ENCODE measurements at regions not wholly inside any gene's neighbourhood (a gene's known extent, or its start where the extent isn't known, plus 50 kb on each side); places are given as distances from the start of the nearest gene placed in this dataset.

- ATAC-seq = no peak
- Histone ChIP-seq H3K4me2 (ENCODE audit: control insufficient read depth, insufficient read depth) (no peak overlapping the region), H3K9ac (ENCODE audit: control insufficient read depth, insufficient read depth, low read length) (no peak overlapping the region), H2AFZ (ENCODE audit: control insufficient read depth, low read depth, low read length) (no peak overlapping the region), H3K27me3 (replicated peaks in 1 of 2; ENCODE audit: control insufficient read depth in 2 of 2, insufficient read depth in 2 of 2, low read length in 1 of 2) (no peaks in the 10 kb centered on the region), H3K4me3 (no peak overlapping the region), H3K9me3 (replicated peaks; ENCODE audit: control insufficient read depth, insufficient read depth, low read length) (no peaks in the 10 kb centered on the region), H3K36me3 (ENCODE audit: control insufficient read depth in 2 of 2, insufficient read depth in 2 of 2, low read length in 1 of 2) (no peaks in the 10 kb centered on the region), H3K4me1 (ENCODE audit: control insufficient read depth, insufficient read depth, low read length) (no peaks in the 10 kb centered on the region), H4K20me1 (ENCODE audit: control insufficient read depth, insufficient read depth) (no peaks in the 10 kb centered on the region), H3K79me2 (ENCODE audit: control insufficient read depth, insufficient read depth, low read length) (no peaks in the 10 kb centered on the region), H3K27ac (ENCODE audit: control insufficient read depth, insufficient read depth) (no peak overlapping the region)
- DNase-seq (ENCODE audit: low read depth, low spot score) = no peak
- ChIA-PET SMC1A (ENCODE audit: uncharacterized antibody, unreplicated experiment) (no interaction called here), RAD21 (ENCODE audit: unreplicated experiment) (no interaction called here), POLR2A (no interaction called here), CTCF (no interaction called here)
- intact Hi-C loops (cut with micrococcal nuclease; ENCODE audit: unreplicated experiment) (no loop called here), in situ Hi-C loops (cut with MboI) (no loop called here)
- TF ChIP-seq NFXL1 (IDR thresholded peaks at IDR 0.05; ENCODE audit: borderline replicate concordance) (no peak), ZBTB11 (CRISPR knock-in tag; IDR thresholded peaks at IDR 0.05) (no peak), MTA3 (IDR thresholded peaks at IDR 0.05; ENCODE audit: borderline replicate concordance, low read length) (no peak), ZNF274 (IDR thresholded peaks at IDR 0.05; ENCODE audit: insufficient read depth, insufficient read length) (no peak), RAD21 (IDR thresholded peaks at IDR 0.05; ENCODE audit: insufficient read depth, low read depth, low read length) (no peak), ZZZ3 (IDR thresholded peaks at IDR 0.05; ENCODE audit: control insufficient read depth, insufficient read length, low read depth) (no peak), ETV6 (conservative IDR thresholded peaks at IDR 0.05 in 1 of 2, IDR thresholded peaks at IDR 0.05 in 1 of 2; ENCODE audit: borderline replicate concordance in 1 of 2, low read depth in 1 of 2) (no peak), SRF (IDR thresholded peaks at IDR 0.05; ENCODE audit: low read depth in 2 of 2, low read length in 2 of 2) (no peak), EZH2 (IDR thresholded peaks at IDR 0.05; ENCODE audit: borderline replicate concordance, control insufficient read depth, low read depth, low read length) (no peak)
- TF ChIP-seq, protein P1, sequence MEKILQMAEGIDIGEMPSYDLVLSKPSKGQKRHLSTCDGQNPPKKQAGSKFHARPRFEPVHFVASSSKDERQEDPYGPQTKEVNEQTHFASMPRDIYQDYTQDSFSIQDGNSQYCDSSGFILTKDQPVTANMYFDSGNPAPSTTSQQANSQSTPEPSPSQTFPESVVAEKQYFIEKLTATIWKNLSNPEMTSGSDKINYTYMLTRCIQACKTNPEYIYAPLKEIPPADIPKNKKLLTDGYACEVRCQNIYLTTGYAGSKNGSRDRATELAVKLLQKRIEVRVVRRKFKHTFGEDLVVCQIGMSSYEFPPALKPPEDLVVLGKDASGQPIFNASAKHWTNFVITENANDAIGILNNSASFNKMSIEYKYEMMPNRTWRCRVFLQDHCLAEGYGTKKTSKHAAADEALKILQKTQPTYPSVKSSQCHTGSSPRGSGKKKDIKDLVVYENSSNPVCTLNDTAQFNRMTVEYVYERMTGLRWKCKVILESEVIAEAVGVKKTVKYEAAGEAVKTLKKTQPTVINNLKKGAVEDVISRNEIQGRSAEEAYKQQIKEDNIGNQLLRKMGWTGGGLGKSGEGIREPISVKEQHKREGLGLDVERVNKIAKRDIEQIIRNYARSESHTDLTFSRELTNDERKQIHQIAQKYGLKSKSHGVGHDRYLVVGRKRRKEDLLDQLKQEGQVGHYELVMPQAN (conservative IDR thresholded peaks at IDR 0.05) = no peak
- TF ChIP-seq, protein P2, sequence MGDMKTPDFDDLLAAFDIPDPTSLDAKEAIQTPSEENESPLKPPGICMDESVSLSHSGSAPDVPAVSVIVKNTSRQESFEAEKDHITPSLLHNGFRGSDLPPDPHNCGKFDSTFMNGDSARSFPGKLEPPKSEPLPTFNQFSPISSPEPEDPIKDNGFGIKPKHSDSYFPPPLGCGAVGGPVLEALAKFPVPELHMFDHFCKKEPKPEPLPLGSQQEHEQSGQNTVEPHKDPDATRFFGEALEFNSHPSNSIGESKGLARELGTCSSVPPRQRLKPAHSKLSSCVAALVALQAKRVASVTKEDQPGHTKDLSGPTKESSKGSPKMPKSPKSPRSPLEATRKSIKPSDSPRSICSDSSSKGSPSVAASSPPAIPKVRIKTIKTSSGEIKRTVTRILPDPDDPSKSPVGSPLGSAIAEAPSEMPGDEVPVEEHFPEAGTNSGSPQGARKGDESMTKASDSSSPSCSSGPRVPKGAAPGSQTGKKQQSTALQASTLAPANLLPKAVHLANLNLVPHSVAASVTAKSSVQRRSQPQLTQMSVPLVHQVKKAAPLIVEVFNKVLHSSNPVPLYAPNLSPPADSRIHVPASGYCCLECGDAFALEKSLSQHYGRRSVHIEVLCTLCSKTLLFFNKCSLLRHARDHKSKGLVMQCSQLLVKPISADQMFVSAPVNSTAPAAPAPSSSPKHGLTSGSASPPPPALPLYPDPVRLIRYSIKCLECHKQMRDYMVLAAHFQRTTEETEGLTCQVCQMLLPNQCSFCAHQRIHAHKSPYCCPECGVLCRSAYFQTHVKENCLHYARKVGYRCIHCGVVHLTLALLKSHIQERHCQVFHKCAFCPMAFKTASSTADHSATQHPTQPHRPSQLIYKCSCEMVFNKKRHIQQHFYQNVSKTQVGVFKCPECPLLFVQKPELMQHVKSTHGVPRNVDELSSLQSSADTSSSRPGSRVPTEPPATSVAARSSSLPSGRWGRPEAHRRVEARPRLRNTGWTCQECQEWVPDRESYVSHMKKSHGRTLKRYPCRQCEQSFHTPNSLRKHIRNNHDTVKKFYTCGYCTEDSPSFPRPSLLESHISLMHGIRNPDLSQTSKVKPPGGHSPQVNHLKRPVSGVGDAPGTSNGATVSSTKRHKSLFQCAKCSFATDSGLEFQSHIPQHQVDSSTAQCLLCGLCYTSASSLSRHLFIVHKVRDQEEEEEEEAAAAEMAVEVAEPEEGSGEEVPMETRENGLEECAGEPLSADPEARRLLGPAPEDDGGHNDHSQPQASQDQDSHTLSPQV (IDR thresholded peaks at IDR 0.05) = no peak
- 11% methylated on average over 3 of the region's 3 CpGs for whole genome bisulfite sequencing (ENCODE audit: insufficient coverage, insufficient replicate concordance, low lambda C conversion rate, missing lambda C conversion rate)
- BruUV-seq (replicated peaks) = no TSS peak
- no peak for FAIRE-seq
Observed at GRCh38 chr18:52254367-52254766, 85.6 kb upstream of the DCC start.

Data from GM12878 (cell line).